HG03066 (cell line): ENCODE measurements at regions not wholly inside any gene's neighbourhood (a gene's known extent, or its start where the extent isn't known, plus 50 kb on each side); places are given as distances from the start of the nearest gene placed in this dataset.

ENCODE experiments used
- ATAC-seq: cut with Tn5 transposase; IDR thresholded peaks from one replicate; pipeline ENCODE4 v1.9.1; 2021; ENCODE audit warnings: low read depth; ENCODE audit not compliant: unreplicated experiment

DNA sequence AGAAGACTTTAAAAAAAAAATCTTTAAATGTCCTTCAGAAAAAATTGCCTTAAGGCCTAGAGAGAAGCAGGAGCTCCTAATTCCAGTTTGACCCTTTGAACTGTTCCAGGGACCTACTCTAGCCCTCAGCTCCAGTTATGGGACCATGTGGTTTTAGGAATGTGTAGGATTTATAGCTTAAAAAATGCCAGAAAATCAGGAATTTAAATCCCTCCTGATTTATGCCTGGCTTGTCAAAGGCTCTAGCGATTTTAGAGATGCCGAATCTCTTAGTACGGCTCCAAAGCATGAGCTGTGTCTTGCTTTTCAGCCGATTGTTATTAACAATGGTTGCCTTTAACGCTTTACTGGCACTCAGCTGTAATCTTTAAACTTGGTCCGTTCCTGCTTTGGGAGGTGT is 130.6 kb upstream of the NPVF start:
- no peak for ATAC-seq

DNA sequence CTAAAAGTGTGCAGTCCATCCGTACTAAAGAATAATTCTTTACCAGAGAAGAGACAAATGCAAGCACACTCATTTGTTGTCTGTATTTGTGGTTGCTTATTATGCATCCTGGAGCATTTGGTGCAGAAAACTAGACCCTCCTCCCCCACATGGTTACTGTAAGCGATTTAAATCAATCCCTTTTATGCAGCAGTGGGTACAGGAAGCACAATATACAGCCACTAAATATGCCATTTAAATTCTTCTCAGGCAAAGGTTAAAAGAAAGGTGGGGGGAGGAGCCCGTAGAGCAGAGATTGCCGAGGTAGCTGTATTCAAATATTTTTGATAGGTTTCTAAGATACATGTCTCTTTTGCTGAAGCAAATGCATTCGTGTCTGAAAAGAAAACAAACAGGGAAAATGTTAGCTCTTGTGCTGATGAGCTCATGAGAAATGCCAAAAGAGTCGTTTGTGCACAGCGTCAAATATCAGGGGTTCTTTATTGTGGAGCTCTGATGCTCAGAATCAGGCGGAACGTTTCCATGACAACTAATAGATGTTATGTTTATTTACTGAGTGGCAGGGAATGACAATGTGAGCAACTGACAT is 131.3 kb upstream of the NPVF start:
- ATAC-seq = no peak

DNA sequence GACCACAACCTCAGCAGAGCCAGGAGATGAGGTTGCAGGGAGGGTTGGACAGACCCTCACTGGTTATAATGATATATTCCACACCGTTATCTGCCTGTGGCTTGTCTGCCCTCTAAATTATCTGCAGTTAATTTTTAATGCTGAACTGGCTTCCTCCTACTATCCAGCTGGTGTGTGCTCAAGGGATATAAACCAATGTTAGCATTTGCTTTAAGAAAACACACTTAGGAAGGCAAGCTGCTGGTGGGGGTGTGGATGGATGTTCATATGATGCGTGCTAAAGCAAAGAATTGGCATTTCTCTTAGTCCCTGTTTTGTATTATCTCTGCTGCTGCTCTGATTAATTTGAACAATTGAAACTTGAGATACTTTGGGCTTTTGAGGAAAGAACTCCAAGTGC is 132.2 kb upstream of the NPVF start:
- no peak for ATAC-seq

DNA sequence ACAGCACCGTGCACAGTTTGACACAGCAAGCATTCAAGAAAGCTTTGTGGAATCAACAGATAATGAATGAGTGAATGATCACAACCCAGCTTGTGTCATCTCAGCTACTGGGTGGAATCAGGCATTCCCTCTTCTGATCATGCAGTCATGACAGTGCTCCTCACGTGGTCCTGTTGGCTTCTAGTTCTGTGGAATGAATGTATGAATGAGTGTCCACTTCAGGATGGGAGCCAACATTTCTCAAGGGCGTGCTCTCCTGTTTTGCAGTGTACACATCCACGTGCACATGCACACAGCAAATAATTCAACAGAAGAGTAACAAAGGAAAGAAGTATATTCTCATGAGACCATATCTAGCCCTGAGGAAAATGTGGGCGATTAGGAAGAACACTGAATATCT is 133.1 kb upstream of the NPVF start:
- ATAC-seq = no peak

DNA sequence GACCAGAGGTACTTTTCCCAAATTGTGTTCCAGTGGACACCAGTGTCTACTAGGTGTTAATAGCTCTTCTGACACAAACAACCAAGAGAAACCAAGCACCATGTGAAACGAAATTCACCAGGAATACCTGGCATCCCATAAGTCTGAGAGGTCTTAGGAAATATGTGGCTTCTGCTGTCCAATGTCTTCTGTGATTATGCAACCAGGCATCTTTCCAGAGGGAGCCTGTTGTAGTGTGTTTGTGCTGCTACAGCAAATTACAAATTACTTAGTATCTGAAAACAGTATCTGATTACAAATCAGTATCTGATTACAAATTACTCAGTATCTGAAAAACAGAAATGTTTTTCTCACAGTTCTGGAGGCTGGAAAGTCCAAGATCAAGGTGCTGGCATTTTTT is 133.6 kb upstream of the NPVF start:
- ATAC-seq = no peak

DNA sequence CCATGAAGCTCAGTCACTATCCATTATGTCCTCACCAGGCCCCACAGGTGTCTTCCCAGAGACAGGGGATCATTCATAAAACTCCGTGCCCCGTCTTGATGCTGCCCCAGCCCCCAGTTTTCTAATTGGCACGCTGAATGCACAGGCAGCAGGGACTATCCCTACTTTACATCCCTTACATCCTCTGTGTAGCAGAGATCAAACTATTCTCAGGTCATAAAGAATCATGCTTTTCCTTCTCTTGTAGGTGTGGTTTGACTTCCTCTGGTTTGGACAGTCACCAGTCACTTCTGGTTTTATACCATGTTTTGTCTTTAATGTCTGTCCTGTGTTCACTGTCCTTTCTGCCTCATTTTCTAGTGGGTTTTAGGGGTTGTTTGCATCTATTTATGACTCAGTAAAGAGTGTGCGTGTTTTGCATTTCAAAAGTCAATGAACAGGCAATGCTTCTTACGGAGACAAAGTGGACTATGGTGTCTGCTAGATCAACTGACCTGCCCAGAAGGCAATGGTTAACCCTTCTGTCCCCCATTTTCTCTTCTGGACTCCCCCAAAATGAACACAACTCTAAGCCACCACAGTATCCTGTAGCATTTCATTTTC is 140.4 kb upstream of the NPVF start:
- ATAC-seq = no peak

DNA sequence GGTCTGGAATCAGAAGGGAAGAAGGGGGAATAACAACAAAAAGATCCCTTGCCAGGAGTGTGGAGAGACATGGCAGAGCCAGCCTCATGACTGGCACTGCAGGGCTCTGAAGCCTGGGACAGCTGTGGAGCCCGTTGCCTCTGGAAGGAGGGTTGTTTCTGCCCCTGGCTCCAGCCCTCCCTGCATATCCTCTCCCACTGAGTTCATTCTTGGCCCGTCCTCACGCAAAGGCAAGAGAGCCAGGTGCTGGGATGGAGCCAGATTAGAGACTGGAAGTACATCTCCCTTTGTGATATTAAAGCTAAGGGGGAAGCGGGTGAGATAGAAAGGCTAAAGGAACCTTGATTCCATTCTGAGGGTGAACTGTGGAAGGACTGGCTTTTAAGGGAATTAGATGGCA is 141.5 kb upstream of the NPVF start:
- ATAC-seq = no peak

DNA sequence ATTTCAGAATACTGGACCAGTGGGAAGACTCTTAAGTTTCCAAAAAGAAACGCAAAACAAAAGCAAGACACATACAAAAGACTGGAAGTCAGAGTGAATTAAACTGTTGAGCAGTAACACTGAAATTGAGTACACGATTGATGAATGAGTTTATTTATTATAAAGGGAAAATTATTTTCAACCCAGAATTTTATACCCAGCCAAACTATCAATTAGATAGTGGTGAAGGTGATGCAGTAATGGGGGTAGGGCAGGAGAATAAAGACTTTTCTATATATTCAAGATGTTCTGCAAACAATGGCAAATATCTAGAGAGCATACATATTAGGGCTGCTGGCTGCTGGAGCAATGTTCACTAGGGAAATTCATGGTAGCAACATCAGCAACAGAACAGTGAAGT is 143.7 kb upstream of the NPVF start:
- ATAC-seq = no peak

DNA sequence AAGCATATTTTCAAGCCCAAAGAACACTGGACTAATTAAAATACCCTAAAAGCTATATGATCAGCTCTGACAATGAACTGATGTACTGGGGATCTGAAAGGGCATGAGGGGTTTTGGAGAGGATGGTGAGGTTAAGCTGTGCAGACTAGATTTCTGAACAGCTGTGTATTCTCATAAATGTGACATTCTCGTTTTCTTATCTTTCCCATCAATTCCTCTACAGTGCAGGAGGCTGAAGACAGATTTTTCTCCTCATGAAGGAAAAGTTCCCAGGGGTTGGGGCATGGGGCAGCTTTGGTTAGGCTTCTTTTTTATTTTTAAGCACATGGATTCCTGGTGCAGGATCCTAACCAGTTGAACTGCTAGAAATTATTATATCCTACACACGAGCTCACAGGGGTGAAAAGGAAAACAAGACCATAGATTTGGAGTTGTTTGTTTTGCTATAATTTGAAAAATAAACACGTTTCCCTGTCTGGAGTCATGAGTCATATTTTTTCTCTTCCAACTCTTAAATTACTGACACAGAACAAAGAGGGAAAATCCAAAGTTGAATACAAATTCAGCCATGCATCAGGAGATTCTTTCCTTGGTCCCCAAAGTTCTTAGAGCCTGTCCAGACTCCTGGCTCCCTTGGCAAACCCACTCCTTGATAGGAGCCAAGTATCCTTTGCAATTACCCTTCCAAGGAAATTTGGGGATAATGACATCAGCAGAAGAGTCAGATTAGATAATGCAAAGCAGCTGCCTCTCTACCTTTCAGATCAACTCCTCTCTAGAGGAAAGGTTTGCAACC is 147.7 kb upstream of the NPVF start:
- ATAC-seq = no peak

DNA sequence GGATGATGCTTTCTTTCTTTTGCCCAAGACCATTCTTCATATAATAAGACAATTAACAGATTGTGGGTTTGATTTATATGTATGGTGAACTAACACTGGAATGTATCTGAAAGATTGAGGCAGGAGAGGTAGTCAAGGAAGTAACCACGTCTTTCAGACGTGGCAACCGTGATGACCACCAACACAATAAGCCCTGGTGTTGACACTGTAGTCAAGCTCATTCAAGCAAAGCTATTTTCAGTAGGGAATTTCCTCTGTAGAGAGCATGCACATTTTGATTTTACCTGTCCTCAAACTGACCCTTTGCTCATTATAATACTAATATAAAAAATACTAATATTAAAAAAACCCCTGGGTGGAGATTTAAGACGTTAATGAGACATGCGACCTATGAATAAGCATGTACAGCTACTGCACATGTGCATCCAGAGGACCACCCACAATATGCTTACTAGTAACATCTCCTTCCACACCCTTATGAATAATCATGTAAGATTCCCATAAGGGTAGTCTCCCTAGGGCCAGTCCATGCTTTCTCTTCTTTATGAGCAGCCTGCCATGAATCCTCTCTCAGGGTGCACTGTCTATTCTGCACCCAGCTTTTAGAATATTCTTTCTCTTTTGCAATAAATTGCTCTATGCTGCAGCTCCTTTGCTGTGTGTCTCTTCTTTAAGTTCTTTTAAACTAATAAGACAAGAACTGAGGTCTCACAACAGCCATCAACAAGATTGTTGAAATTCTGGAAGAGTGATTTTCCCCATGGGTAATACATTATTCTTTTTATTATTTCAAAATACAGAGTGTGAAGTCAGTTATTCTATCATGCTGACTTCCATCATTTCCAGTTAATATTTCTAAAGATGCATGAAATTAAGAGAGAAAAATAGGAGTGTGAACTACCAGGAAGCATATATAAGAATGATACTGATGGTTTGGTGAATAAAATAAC is 151.3 kb upstream of the NPVF start:
- no peak for ATAC-seq

DNA sequence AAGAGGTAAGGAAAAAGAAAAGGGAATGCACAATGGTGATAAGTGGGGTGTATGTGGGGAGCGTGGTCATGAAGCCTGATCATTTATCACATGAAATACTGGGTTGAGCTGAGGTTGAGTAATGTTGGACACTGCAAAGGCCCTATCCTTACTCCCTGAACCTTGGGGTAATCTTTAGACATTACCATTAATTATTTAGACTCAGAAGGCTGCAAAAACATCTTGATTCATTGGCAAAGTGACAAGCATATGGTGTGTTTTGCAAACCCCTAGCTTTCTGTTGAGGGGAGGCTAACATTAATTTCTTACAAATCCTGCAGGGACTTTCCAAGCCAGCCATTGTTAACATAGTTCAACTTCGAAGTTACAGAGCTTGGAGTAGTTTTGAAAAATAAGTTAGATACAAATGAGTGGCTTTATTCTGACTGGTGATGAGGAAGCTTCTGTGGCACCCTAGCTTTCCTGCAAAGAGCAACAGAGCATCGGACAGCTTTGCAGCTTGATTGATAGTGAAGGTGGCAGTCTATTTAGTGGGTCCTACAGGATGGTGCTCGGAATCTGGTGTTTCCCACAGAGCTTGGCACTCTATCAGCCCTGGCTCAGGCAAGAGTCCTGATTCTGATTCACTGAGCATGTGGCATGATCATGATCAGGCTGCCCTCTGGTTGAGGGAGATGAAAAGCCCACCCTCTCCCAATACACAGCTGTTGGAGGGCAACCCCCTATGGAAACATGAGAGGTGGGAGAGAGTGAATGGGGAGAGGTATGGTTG is 153.7 kb upstream of the NPVF start:
- ATAC-seq = no peak

DNA sequence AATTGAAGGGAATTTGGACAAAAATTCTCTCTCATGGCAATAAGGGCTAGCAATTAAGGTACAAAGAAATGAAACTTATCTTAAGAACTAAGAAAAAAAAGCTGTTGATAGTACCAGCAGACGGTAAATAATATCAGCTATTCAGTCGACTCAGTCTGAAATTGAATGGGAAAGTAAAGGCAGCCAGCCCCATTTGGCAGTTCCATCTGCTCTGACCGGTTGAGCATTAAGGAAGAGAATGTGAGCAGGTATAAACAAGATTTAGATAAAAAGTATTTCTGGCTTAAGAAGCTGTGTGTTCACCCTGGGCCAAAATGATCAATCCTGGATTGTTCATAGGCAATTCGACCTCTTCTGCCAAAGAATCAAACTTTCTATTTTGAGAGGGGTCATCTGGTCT is 154.6 kb upstream of the NPVF start:
- no peak for ATAC-seq

DNA sequence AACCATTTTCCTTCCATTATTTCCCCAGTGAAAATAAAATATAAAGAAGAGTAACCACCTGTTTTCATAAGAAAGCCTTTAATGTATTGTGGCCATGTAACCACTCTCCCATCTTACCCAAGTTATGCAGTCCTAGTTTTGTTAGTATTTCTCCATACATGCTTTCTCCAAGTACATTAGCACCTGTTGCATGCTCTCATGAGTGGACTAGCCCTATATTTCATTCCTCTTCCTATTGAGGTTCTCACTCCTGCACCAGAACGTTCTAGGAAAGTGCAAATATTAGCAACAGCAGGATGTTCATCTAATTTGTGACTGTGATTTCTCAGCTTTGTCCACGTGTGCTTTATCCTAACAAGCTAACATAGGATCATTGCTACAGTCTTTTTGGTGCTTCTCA is 155.1 kb upstream of the NPVF start:
- no peak for ATAC-seq

DNA sequence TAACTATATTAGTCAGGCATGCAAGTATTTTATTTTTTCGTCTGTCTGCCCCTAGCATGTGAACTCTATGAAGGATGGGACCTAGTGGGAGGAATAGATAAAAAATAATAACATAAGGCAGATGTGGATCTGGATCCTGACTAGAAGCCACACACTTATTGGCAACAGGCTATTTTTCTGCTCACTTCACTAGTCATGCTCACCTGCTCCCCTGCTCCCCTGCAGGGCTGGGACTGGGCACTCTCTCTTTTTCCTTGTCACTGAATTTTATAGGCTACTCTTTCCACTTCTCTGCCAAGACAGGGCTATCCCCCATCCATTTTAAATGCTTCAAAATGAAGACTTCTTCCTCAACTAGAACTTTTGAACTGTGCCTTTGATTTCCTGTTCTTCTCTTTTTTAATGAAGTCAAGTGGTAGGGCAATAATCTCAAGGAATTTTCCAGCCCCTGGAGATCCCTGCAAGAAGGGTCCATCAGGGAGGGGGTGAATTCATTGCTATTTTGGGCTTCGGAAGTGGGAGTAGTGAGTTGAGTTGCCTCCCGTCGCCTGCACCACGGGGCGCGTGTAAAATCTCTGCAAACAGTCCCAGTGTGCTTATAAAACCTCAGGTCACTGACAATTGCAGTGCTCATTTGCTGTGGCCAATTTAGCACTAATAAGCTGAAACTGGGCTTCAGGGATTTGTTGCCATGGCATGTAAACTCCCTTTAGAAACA is 156.7 kb upstream of the NPVF start:
- no peak for ATAC-seq

DNA sequence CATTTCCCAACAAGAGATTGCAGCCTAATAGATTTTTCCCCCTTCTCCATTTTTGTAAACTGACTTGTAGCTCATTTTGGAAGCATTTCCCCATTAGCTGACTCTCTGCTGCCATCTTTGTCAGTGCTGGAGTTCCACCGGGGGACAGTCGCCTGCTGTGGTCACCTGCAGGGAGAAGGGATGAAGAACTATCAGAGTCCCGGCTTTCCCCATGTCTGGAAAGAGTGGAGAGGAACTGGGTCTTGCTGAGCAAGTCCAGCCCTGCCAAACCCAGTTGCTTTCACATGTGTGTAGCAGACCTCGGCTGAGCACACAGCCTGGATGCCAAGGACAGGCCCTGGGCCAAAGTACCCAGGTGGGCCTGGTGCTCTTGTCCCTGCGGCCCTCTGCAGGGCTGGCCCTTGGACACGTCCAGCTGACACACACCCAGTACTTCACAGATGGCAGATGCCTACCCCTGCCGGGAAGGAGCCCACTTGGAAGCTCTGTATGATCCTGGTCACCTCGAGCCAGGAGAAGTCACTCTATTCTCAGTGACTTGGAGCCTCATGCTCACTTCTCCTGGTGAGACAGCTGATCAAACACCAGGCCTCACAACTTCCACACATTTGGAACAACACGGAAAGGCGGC is 157.3 kb upstream of the NPVF start:
- no peak for ATAC-seq

DNA sequence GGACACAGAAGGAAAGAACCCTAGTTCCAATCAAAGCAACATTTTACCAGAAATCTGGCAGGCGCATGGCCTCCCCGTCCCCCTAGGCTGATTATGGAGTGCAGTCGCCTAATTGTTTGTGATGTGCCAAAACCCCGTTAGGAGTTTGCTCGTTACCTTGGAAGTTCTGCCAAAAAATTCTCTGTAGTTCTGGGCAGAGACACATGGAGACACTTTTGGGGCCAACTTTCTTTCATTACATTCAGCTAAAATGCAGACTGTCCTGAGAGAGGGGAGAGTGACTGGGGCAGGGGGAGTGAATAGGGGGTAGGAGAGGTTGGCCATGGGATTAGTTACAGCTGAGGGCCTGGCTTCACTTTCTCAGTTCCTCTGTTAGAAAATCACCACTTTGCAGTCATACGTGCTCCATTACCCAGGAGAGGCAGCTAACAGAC is 158.0 kb upstream of the NPVF start:
- ATAC-seq = no peak

DNA sequence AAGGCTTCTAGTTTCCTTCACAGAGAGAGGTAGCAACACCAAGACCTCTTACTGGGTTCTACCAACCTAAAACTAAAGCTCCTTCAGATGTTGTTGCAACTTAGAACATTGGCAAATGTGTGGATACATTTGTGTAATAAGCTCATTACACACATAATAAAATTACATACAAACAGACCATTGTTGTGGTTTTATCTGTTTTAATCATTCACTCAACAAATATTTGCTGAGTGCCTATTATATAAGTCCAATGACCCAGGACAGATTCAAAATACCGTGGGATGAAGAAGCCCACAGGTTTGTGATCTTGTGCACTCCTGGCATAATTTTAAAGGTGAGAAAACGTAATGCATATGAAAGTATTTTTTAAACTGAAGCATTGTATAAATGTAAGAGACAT is 160.4 kb upstream of the NPVF start:
- ATAC-seq = no peak

DNA sequence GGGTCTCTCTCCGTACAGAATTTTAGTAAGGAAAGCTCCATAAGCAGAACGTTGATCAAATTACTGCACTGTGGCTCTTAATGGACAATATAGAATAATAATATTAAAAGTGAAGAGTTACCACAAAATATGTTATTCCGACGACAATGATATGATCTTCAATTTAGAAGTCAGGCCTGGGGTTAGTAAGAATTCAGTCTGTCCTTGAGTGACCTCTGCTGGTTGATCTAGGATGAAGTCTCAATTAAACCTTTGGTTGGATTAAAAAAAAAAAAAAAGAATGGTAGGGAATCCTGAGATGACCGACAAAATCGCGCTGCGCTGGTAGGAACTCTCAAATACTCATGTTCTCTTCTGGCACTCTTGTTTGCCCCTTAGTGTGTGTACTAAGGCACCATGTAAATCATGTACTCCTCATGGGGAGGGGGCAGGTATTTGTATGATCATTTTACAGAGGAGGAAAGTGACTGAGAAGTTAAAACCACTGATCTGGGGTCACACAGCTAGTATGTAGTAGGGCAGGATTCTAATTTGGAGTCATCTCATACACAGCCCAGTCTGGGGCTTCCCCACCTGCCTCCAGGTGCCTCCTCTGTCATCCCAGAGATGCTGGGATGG is 161.3 kb upstream of the NPVF start:
- ATAC-seq = no peak
